Stimulated activated CD4-positive, alpha-beta T cell treated with anti-CD3 and anti-CD28 coated beads, Interleukin-12 subunit alpha, Interleukin-12 subunit beta, amount 100 ng/mL, for 24 hours (primary cell): ENCODE measurements at regions not wholly inside any gene's neighbourhood (a gene's known extent, or its start where the extent isn't known, plus 50 kb on each side); places are given as distances from the start of the nearest gene placed in this dataset.
"Not testable (repeated sequence)": the region's sequence is repeated elsewhere in the genome, so short reads cannot be mapped to it uniquely, and the experiment has no call there.

Experiments
- DNase-seq, 2 experiments: peaks; one replicate each; pipeline ENCODE4 v3.0.0-alpha.2; 2020; ENCODE audit warnings: low read depth in 2 of 2

GRCh38 chrY:14351590-14351989 lies 172.7 kb upstream of the NLGN4Y start:
- no peak for DNase-seq

GRCh38 chrY:14356154-14356553 lies 168.2 kb upstream of the NLGN4Y start:
- DNase-seq: no peak

GRCh38 chrY:14360748-14361500 lies 163.4 kb upstream of the NLGN4Y start:
- no peak for DNase-seq

- no peak for DNase-seq
Observed at GRCh38 chrY:14373608-14374007, 150.7 kb upstream of the NLGN4Y start.

GRCh38 chrY:14378217-14378616 lies 146.1 kb upstream of the NLGN4Y start:
- DNase-seq: no peak

- not testable (repeated sequence) for DNase-seq
Observed at GRCh38 chrY:14410549-14411030, 113.7 kb upstream of the NLGN4Y start.

- no peak for DNase-seq
Observed at GRCh38 chrY:14411334-14411733, 113.0 kb upstream of the NLGN4Y start.

GRCh38 chrY:14436546-14436945 lies 87.8 kb upstream of the NLGN4Y start:
- DNase-seq: no peak

- no peak for DNase-seq
Observed at GRCh38 chrY:14437626-14438025, 86.7 kb upstream of the NLGN4Y start.

GRCh38 chrY:14438395-14438794 lies 85.9 kb upstream of the NLGN4Y start:
- no peak for DNase-seq

GRCh38 chrY:14444550-14444949 lies 79.8 kb upstream of the NLGN4Y start:
- no peak for DNase-seq

GRCh38 chrY:14468151-14468683 lies 56.1 kb upstream of the NLGN4Y start:
- DNase-seq: no peak

- no peak for DNase-seq
Observed at GRCh38 chrY:14472421-14472820, 51.9 kb upstream of the NLGN4Y start.

- no peak for DNase-seq
Observed at GRCh38 chrY:14473320-14473719, 51.0 kb upstream of the NLGN4Y start.
